ENCODE measurements at regions not wholly inside any gene's neighbourhood (a gene's known extent, or its start where the extent isn't known, plus 50 kb on each side); places are given as distances from the start of the nearest gene placed in this dataset.

DNA sequence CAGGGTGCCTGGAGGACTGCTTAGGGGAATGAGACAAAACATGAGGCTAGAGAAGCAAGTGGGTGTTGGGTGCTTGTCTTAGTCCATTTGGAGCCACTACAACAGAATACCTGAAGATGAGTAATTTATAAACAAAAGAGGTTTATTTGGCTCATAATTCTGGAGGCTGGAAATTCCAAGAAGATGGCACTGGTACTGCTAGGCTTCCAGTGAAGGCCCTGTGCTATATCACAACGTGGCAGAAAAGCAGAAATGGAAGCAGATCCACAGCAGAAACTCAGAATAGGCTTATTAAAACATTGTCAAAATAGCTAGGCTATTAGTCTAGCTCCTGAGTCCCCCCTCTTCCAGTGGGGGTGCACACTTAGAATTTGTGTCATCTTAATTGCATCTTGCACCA, 701.7 kb downstream of the RWDD3 start:
- 43% methylated on average over 1 of the region's 1 CpG; no CpG with 5 or more reads in 1 of the 2 donors for WGBS, 2 donors (ENCODE audit: low coverage in 1 of 2)
- Histone ChIP-seq H3K36me3 (no peaks in the 10 kb centered on the region), H3K4me1 (no peaks in the 10 kb centered on the region), H3K27me3 (no peaks in the 10 kb centered on the region), H3K9me3 (no peaks in the 10 kb centered on the region), H3K4me3 (no peak overlapping the region), H3K27ac (no peak overlapping the region)
- intact Hi-C loops (cut with DNase I; ENCODE audit: low total_unique reads) (loop anchor here (2.0 kb wide), 1 partner anchor 55 kb away; no protein-coding TSS in a partner anchor), in situ Hi-C loops (cut with MboI; ENCODE audit: low pct_ligation_motif_present in 1 of 4, low pct_unique_long_range_greater_than_20kb in 1 of 4, low sequenced_read_pairs in 3 of 4) (no loop called here)
- TF ChIP-seq POLR2AphosphoS5 (IDR thresholded peaks at IDR 0.05) (peak in 2 of 3 donors; percentile 29 to 58), EP300 (IDR thresholded peaks at IDR 0.05; ENCODE audit: low read depth) (no peak), POLR2A (IDR thresholded peaks at IDR 0.05) (no peak)
- TF ChIP-seq, protein P1, sequence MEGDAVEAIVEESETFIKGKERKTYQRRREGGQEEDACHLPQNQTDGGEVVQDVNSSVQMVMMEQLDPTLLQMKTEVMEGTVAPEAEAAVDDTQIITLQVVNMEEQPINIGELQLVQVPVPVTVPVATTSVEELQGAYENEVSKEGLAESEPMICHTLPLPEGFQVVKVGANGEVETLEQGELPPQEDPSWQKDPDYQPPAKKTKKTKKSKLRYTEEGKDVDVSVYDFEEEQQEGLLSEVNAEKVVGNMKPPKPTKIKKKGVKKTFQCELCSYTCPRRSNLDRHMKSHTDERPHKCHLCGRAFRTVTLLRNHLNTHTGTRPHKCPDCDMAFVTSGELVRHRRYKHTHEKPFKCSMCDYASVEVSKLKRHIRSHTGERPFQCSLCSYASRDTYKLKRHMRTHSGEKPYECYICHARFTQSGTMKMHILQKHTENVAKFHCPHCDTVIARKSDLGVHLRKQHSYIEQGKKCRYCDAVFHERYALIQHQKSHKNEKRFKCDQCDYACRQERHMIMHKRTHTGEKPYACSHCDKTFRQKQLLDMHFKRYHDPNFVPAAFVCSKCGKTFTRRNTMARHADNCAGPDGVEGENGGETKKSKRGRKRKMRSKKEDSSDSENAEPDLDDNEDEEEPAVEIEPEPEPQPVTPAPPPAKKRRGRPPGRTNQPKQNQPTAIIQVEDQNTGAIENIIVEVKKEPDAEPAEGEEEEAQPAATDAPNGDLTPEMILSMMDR (IDR thresholded peaks at IDR 0.05): no peak
- no peak for DNase-seq

GRCh38 chr1:95941121-95941798, 707.2 kb downstream of the RWDD3 start:
- in situ Hi-C loops (cut with MboI; ENCODE audit: low pct_ligation_motif_present in 1 of 4, low pct_unique_long_range_greater_than_20kb in 1 of 4, low sequenced_read_pairs in 3 of 4): no loop called here
- no peaks in the 10 kb centered on the region for H3K36me3 ChIP-seq
- no peak for DNase-seq
- no peak overlapping the region for H3K4me3 ChIP-seq
- no peaks in the 10 kb centered on the region for H3K4me1 ChIP-seq
- TF ChIP-seq POLR2A (IDR thresholded peaks at IDR 0.05) (no peak), POLR2AphosphoS5 (IDR thresholded peaks at IDR 0.05) (no peak), EP300 (IDR thresholded peaks at IDR 0.05; ENCODE audit: low read depth) (no peak)
- TF ChIP-seq, protein P1 (IDR thresholded peaks at IDR 0.05): no peak
- no peaks in the 10 kb centered on the region for H3K9me3 ChIP-seq
- no peak overlapping the region for H3K27ac ChIP-seq
- H3K27me3 ChIP-seq: no peaks in the 10 kb centered on the region
- intact Hi-C loops (cut with DNase I; ENCODE audit: low total_unique reads): no loop called here
- WGBS, 2 donors (ENCODE audit: low coverage in 1 of 2): 45 to 50% methylated on average over 3 of the region's 3 CpGs

- Histone ChIP-seq H3K27me3 (no peaks in the 10 kb centered on the region), H3K36me3 (no peaks in the 10 kb centered on the region), H3K4me3 (no peak overlapping the region), H3K9me3 (no peaks in the 10 kb centered on the region), H3K4me1 (peaks cover 0 to 4% (median 1%) of the 10 kb centered on the region in 4 donors), H3K27ac (no peak overlapping the region)
- no peak for TF ChIP-seq POLR2A (IDR thresholded peaks at IDR 0.05)
- TF ChIP-seq, protein P1 (IDR thresholded peaks at IDR 0.05): no peak
- TF ChIP-seq EP300 (IDR thresholded peaks at IDR 0.05; ENCODE audit: low read depth): no peak
- TF ChIP-seq POLR2AphosphoS5 (IDR thresholded peaks at IDR 0.05): no peak
- in situ Hi-C loops (cut with MboI; ENCODE audit: low pct_ligation_motif_present in 1 of 4, low pct_unique_long_range_greater_than_20kb in 1 of 4, low sequenced_read_pairs in 3 of 4): no loop called here
- DNase-seq: no peak
- intact Hi-C loops (cut with DNase I; ENCODE audit: low total_unique reads): no loop called here
Observed at GRCh38 chr1:95948023-95948422, 714.0 kb downstream of the RWDD3 start.

- 24 to 38% methylated on average over 10 to 12 of the region's 12 CpGs for WGBS, 2 donors (ENCODE audit: low coverage in 1 of 2)
- no peak overlapping the region for H3K4me3 ChIP-seq
- TF ChIP-seq, protein P1 (IDR thresholded peaks at IDR 0.05): no peak
- no peak for TF ChIP-seq POLR2AphosphoS5 (IDR thresholded peaks at IDR 0.05)
- no peak for TF ChIP-seq POLR2A (IDR thresholded peaks at IDR 0.05)
- TF ChIP-seq EP300 (IDR thresholded peaks at IDR 0.05; ENCODE audit: low read depth): no peak
- DNase-seq: no peak
- no peaks in the 10 kb centered on the region for H3K36me3 ChIP-seq
- no peak overlapping the region for H3K27ac ChIP-seq
- no peaks in the 10 kb centered on the region for H3K9me3 ChIP-seq
- peaks cover 0 to 5% (median 2%) of the 10 kb centered on the region in 4 donors for H3K4me1 ChIP-seq
- in situ Hi-C loops (cut with MboI; ENCODE audit: low pct_ligation_motif_present in 1 of 4, low pct_unique_long_range_greater_than_20kb in 1 of 4, low sequenced_read_pairs in 3 of 4): no loop called here
- intact Hi-C loops (cut with DNase I; ENCODE audit: low total_unique reads): no loop called here
- H3K27me3 ChIP-seq: no peaks in the 10 kb centered on the region
Observed at GRCh38 chr1:95951371-95952102, 717.5 kb downstream of the RWDD3 start.
